ENCODE measurements at regions not wholly inside any gene's neighbourhood (a gene's known extent, or its start where the extent isn't known, plus 50 kb on each side); places are given as distances from the start of the nearest gene placed in this dataset.

- H3K4me1 Mint-ChIP-seq (ENCODE audit: low read depth): no peaks in the 10 kb centered on the region
- peaks cover 2% of the 10 kb centered on the region for H3K27me3 Mint-ChIP-seq
- no peak for DNase-seq
- H3K36me3 Mint-ChIP-seq (ENCODE audit: low read depth): no peaks in the 10 kb centered on the region
- no peak overlapping the region for H3K4me3 Mint-ChIP-seq
- peaks cover 4% of the 10 kb centered on the region for H3K9me3 Mint-ChIP-seq
- no peak overlapping the region for H3K27ac Mint-ChIP-seq
Observed at GRCh38 chr10:128505346-128505745, 379.1 kb upstream of the MKI67 start.

- H3K9me3 Mint-ChIP-seq: peaks cover 4% of the 10 kb centered on the region
- no peak for DNase-seq
- peaks cover 2% of the 10 kb centered on the region for H3K27me3 Mint-ChIP-seq
- no peaks in the 10 kb centered on the region for H3K4me1 Mint-ChIP-seq (ENCODE audit: low read depth)
- no peak overlapping the region for H3K4me3 Mint-ChIP-seq
- no peaks in the 10 kb centered on the region for H3K36me3 Mint-ChIP-seq (ENCODE audit: low read depth)
- no peak overlapping the region for H3K27ac Mint-ChIP-seq
Observed at GRCh38 chr10:128506423-128506822, 380.2 kb upstream of the MKI67 start.

- peaks cover 4% of the 10 kb centered on the region for H3K9me3 Mint-ChIP-seq
- no peaks in the 10 kb centered on the region for H3K36me3 Mint-ChIP-seq (ENCODE audit: low read depth)
- peaks cover 2% of the 10 kb centered on the region for H3K27me3 Mint-ChIP-seq
- no peak overlapping the region for H3K4me3 Mint-ChIP-seq
- DNase-seq: no peak
- no peaks in the 10 kb centered on the region for H3K4me1 Mint-ChIP-seq (ENCODE audit: low read depth)
- H3K27ac Mint-ChIP-seq: no peak overlapping the region
Observed at GRCh38 chr10:128507066-128507465, 380.8 kb upstream of the MKI67 start.

GRCh38 chr10:128511284-128511683 lies 385.1 kb upstream of the MKI67 start:
- no peak overlapping the region for H3K4me3 Mint-ChIP-seq
- DNase-seq: no peak
- H3K36me3 Mint-ChIP-seq (ENCODE audit: low read depth): no peaks in the 10 kb centered on the region
- no peak overlapping the region for H3K27ac Mint-ChIP-seq
- H3K27me3 Mint-ChIP-seq: no peaks in the 10 kb centered on the region
- H3K4me1 Mint-ChIP-seq (ENCODE audit: low read depth): no peaks in the 10 kb centered on the region
- H3K9me3 Mint-ChIP-seq: peaks cover 4% of the 10 kb centered on the region

- Mint-ChIP-seq H3K4me1 (ENCODE audit: low read depth) (no peaks in the 10 kb centered on the region), H3K36me3 (ENCODE audit: low read depth) (no peaks in the 10 kb centered on the region)
- no peak for DNase-seq
Observed at GRCh38 chr10:128512767-128513166, 386.5 kb upstream of the MKI67 start.

GRCh38 chr10:128514536-128514935 lies 388.3 kb upstream of the MKI67 start:
- no peak overlapping the region for H3K4me3 Mint-ChIP-seq
- no peaks in the 10 kb centered on the region for H3K9me3 Mint-ChIP-seq
- H3K36me3 Mint-ChIP-seq (ENCODE audit: low read depth): no peaks in the 10 kb centered on the region
- no peaks in the 10 kb centered on the region for H3K4me1 Mint-ChIP-seq (ENCODE audit: low read depth)
- H3K27ac Mint-ChIP-seq: no peak overlapping the region
- no peaks in the 10 kb centered on the region for H3K27me3 Mint-ChIP-seq
- DNase-seq: no peak

More at GRCh38 chr10:128512767-128513166, 386.5 kb upstream of the MKI67 start:
- Mint-ChIP-seq H3K4me3 (no peak overlapping the region), H3K27me3 (no peaks in the 10 kb centered on the region), H3K9me3 (peaks cover 2% of the 10 kb centered on the region), H3K27ac (no peak overlapping the region)

GRCh38 chr10:128516180-128516579 lies 390.0 kb upstream of the MKI67 start:
- Mint-ChIP-seq H3K27me3 (no peaks in the 10 kb centered on the region), H3K9me3 (no peaks in the 10 kb centered on the region), H3K4me1 (ENCODE audit: low read depth) (no peaks in the 10 kb centered on the region), H3K36me3 (ENCODE audit: low read depth) (no peaks in the 10 kb centered on the region), H3K27ac (no peak overlapping the region), H3K4me3 (no peak overlapping the region)
- no peak for DNase-seq

GRCh38 chr10:128517167-128517566 lies 390.9 kb upstream of the MKI67 start:
- Mint-ChIP-seq H3K4me1 (ENCODE audit: low read depth) (no peaks in the 10 kb centered on the region), H3K4me3 (no peak overlapping the region), H3K27ac (no peak overlapping the region), H3K36me3 (ENCODE audit: low read depth) (no peaks in the 10 kb centered on the region), H3K9me3 (no peaks in the 10 kb centered on the region), H3K27me3 (peaks cover 2% of the 10 kb centered on the region)
- DNase-seq: no peak

- Mint-ChIP-seq H3K27ac (no peak overlapping the region), H3K4me1 (ENCODE audit: low read depth) (no peaks in the 10 kb centered on the region), H3K27me3 (peaks cover 2% of the 10 kb centered on the region)
Observed at GRCh38 chr10:128518000-128518399, 391.8 kb upstream of the MKI67 start.

GRCh38 chr10:128519581-128519980 lies 393.4 kb upstream of the MKI67 start:
- no peaks in the 10 kb centered on the region for H3K36me3 Mint-ChIP-seq (ENCODE audit: low read depth)
- H3K4me3 Mint-ChIP-seq: no peak overlapping the region
- H3K27ac Mint-ChIP-seq: no peak overlapping the region
- DNase-seq: no peak
- peaks cover 2% of the 10 kb centered on the region for H3K27me3 Mint-ChIP-seq
- H3K9me3 Mint-ChIP-seq: no peaks in the 10 kb centered on the region
- H3K4me1 Mint-ChIP-seq (ENCODE audit: low read depth): no peaks in the 10 kb centered on the region

More at GRCh38 chr10:128518000-128518399, 391.8 kb upstream of the MKI67 start:
- no peak overlapping the region for H3K4me3 Mint-ChIP-seq
- H3K9me3 Mint-ChIP-seq: no peaks in the 10 kb centered on the region
- DNase-seq: no peak
- H3K36me3 Mint-ChIP-seq (ENCODE audit: low read depth): no peaks in the 10 kb centered on the region

- Mint-ChIP-seq H3K27ac (no peak overlapping the region), H3K4me3 (no peak overlapping the region), H3K27me3 (peaks cover 2% of the 10 kb centered on the region), H3K36me3 (ENCODE audit: low read depth) (no peaks in the 10 kb centered on the region), H3K4me1 (ENCODE audit: low read depth) (no peaks in the 10 kb centered on the region), H3K9me3 (no peaks in the 10 kb centered on the region)
- no peak for DNase-seq
Observed at GRCh38 chr10:128520211-128520815, 394.1 kb upstream of the MKI67 start.

GRCh38 chr10:128522551-128523308 lies 396.5 kb upstream of the MKI67 start:
- Mint-ChIP-seq H3K36me3 (ENCODE audit: low read depth) (no peaks in the 10 kb centered on the region), H3K4me1 (ENCODE audit: low read depth) (no peaks in the 10 kb centered on the region), H3K9me3 (no peaks in the 10 kb centered on the region), H3K27me3 (peaks cover 6% of the 10 kb centered on the region), H3K27ac (no peak overlapping the region), H3K4me3 (no peak overlapping the region)
- DNase-seq: no peak

GRCh38 chr10:128525444-128525843 lies 399.2 kb upstream of the MKI67 start:
- Mint-ChIP-seq H3K4me1 (ENCODE audit: low read depth) (no peaks in the 10 kb centered on the region), H3K27ac (no peak overlapping the region), H3K27me3 (peaks cover 6% of the 10 kb centered on the region), H3K4me3 (no peak overlapping the region), H3K9me3 (no peaks in the 10 kb centered on the region), H3K36me3 (ENCODE audit: low read depth) (no peaks in the 10 kb centered on the region)
- no peak for DNase-seq

- Mint-ChIP-seq H3K27ac (no peak overlapping the region), H3K9me3 (no peaks in the 10 kb centered on the region), H3K36me3 (ENCODE audit: low read depth) (no peaks in the 10 kb centered on the region), H3K27me3 (peaks cover 6% of the 10 kb centered on the region), H3K4me3 (no peak overlapping the region), H3K4me1 (ENCODE audit: low read depth) (no peaks in the 10 kb centered on the region)
- DNase-seq: no peak
Observed at GRCh38 chr10:128525936-128526335, 399.7 kb upstream of the MKI67 start.

- H3K4me1 Mint-ChIP-seq (ENCODE audit: low read depth): no peaks in the 10 kb centered on the region
- no peak overlapping the region for H3K27ac Mint-ChIP-seq
- H3K27me3 Mint-ChIP-seq: peaks cover 6% of the 10 kb centered on the region
- H3K36me3 Mint-ChIP-seq (ENCODE audit: low read depth): no peaks in the 10 kb centered on the region
- H3K9me3 Mint-ChIP-seq: no peaks in the 10 kb centered on the region
- no peak overlapping the region for H3K4me3 Mint-ChIP-seq
- no peak for DNase-seq
Observed at GRCh38 chr10:128526791-128527375, 400.7 kb upstream of the MKI67 start.

Measured in activated T-cell treated with anti-CD3 and anti-CD28 coated beads, Interleukin-2, amount 50 U/mL, for 24 hours (primary cell).